ENCODE measurements at regions not wholly inside any gene's neighbourhood (a gene's known extent, or its start where the extent isn't known, plus 50 kb on each side); places are given as distances from the start of the nearest gene placed in this dataset.

DNA sequence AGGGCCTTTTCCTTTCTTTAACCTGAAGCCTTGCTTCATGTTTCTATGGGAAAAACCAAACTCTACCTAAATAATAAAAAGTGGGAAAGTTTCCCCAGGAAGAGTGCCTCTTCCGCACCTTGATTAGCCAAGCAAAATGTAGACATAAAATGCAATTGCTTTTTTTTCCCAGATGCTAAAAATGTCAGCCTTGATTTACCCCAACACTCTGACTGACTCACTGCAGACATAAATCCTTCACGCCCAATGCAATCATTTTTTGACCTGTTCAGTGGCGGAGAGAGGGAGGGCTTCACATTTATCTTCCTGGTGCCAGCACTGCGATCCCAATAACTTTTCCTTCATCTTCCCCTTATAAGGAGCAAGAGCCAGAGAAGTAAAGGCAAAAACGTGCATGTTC, 261.5 kb downstream of the SEC16B start:
- Mint-ChIP-seq H3K4me3 (no peak overlapping the region), H3K27ac (no peak overlapping the region), H3K36me3 (no peaks in the 10 kb centered on the region), H3K4me1 (ENCODE audit: unreplicated experiment) (peaks cover 11% of the 10 kb centered on the region), H3K27me3 (no peaks in the 10 kb centered on the region), H3K9me3 (no peaks in the 10 kb centered on the region)
- no peak for DNase-seq (ENCODE audit: extremely low spot score, unreplicated experiment)
- TF ChIP-seq, protein P1, sequence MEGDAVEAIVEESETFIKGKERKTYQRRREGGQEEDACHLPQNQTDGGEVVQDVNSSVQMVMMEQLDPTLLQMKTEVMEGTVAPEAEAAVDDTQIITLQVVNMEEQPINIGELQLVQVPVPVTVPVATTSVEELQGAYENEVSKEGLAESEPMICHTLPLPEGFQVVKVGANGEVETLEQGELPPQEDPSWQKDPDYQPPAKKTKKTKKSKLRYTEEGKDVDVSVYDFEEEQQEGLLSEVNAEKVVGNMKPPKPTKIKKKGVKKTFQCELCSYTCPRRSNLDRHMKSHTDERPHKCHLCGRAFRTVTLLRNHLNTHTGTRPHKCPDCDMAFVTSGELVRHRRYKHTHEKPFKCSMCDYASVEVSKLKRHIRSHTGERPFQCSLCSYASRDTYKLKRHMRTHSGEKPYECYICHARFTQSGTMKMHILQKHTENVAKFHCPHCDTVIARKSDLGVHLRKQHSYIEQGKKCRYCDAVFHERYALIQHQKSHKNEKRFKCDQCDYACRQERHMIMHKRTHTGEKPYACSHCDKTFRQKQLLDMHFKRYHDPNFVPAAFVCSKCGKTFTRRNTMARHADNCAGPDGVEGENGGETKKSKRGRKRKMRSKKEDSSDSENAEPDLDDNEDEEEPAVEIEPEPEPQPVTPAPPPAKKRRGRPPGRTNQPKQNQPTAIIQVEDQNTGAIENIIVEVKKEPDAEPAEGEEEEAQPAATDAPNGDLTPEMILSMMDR (conservative IDR thresholded peaks at IDR 0.05), result no peak

DNA sequence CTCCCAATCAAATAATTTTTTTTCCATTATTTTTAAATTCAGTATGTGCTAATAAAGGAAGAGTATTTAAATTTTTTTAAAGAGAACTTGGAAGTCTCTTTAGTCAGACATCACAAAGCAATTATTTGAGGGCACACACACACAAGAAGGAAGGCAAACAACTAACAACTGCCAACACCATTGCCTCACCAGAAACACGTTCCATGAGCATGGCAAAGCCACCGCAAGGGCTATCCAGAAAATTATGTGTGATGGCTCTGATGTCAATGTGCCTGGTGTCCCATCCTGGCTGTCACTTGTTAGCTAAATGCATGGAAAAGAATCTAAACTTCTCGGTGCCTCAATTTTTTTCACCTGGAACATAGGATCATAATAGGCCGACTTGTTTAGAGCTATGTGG, 262.9 kb downstream of the SEC16B start:
- Mint-ChIP-seq H3K9me3 (no peaks in the 10 kb centered on the region), H3K27ac (no peak overlapping the region), H3K27me3 (no peaks in the 10 kb centered on the region), H3K36me3 (no peaks in the 10 kb centered on the region), H3K4me1 (ENCODE audit: unreplicated experiment) (peaks cover 4% of the 10 kb centered on the region), H3K4me3 (no peak overlapping the region)
- DNase-seq (ENCODE audit: extremely low spot score, unreplicated experiment), result no peak
- TF ChIP-seq, protein P1 (conservative IDR thresholded peaks at IDR 0.05), result no peak

DNA sequence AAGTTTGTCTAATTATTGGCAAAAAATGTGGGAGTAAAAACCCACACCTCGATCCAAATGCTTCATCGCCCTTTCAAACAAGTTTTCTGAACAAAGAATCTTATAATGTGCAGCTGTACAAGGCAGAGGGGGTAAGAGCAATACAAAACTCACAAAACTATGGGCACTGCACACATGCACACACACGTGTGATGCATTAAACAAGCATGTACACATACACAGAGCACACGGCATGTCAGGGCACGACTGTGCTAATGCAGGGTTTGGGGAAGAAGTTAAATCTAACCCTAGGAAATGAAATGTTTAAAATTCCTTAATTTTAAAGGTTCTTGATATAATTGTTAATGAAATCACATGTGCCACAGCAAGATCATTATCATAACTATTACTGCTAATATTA, 264.0 kb downstream of the SEC16B start:
- Mint-ChIP-seq H3K27ac (no peak overlapping the region), H3K4me3 (no peak overlapping the region), H3K9me3 (no peaks in the 10 kb centered on the region), H3K36me3 (no peaks in the 10 kb centered on the region), H3K27me3 (no peaks in the 10 kb centered on the region), H3K4me1 (ENCODE audit: unreplicated experiment) (no peaks in the 10 kb centered on the region)
- no peak for DNase-seq (ENCODE audit: extremely low spot score, unreplicated experiment)
- TF ChIP-seq, protein P1 (conservative IDR thresholded peaks at IDR 0.05), result no peak

GRCh38 chr1:177703888-177704446, 265.9 kb downstream of the SEC16B start:
- TF ChIP-seq, protein P1 (conservative IDR thresholded peaks at IDR 0.05), result no peak
- Mint-ChIP-seq H3K4me1 (ENCODE audit: unreplicated experiment) (no peaks in the 10 kb centered on the region), H3K4me3 (no peak overlapping the region), H3K27ac (no peak overlapping the region), H3K9me3 (no peaks in the 10 kb centered on the region), H3K36me3 (no peaks in the 10 kb centered on the region), H3K27me3 (no peaks in the 10 kb centered on the region)
- no peak for DNase-seq (ENCODE audit: extremely low spot score, unreplicated experiment)

DNA sequence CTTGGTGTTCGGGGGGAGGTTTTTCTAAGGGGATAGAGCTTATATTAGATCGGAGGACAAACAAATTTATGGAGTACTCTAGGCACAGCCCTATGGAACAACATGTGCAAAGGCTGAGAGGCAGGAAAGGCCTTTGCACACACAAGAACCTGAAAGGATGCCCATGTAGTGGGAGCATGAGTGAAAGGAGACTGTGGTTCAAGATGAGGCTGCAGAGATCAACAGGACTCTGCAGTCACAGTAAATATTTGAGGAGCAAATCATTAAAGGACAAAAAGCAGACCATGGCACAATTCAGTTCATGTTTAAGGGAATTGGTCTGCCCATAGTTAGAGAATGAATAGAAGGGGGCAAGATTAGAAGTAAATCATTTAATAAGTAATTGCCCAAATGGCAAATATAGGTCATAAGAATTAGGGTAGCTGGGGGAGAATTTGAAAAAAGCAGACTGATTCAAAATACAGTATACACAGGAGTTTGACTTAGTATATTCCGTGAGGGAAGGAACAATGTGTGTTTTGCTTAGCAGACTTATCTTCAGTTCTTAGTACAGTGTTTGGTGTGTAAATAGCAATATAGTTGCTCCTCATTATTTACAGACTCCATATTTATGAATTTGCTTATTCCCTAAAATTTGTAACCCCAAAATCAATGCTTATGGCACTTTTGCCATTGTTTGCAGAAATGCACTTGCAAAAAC, 268.1 kb downstream of the SEC16B start:
- Mint-ChIP-seq H3K9me3 (no peaks in the 10 kb centered on the region), H3K27me3 (no peaks in the 10 kb centered on the region), H3K4me3 (no peak overlapping the region), H3K4me1 (ENCODE audit: unreplicated experiment) (no peaks in the 10 kb centered on the region), H3K36me3 (no peaks in the 10 kb centered on the region), H3K27ac (no peak overlapping the region)
- TF ChIP-seq, protein P1 (conservative IDR thresholded peaks at IDR 0.05), result no peak
- DNase-seq (ENCODE audit: extremely low spot score, unreplicated experiment), result no peak
